WTC11 (cell line): ENCODE measurements at regions not wholly inside any gene's neighbourhood (a gene's known extent, or its start where the extent isn't known, plus 50 kb on each side); places are given as distances from the start of the nearest gene placed in this dataset.

Experiments used
- ATAC-seq: fragments of 200-7000 bp; cut with Tn5 transposase; 2 replicates; pipeline ENCODE4 v1.10.0; 2021; ENCODE audit warnings: mild to moderate bottlenecking, moderate library complexity
- CTCF ChIA-PET: fragments of 300-600 bp; sonication (Branson Sonifier 250); formaldehyde crosslinking; loops from one replicate; lab custom pipeline; 2021; ENCODE audit warnings: antibody characterized with exemption; lab: Charles Lee
- POLR2A ChIA-PET: fragments of 350-600 bp; sonication (Branson Sonifier 250); formaldehyde crosslinking; loops from one replicate; lab custom pipeline; 2021; ENCODE audit warnings: antibody characterized with exemption; lab: Charles Lee
- DNase-seq: peaks from one replicate; pipeline ENCODE4 v3.0.0; 2021; ENCODE audit warnings: low spot score
- H3K27ac Mint-ChIP-seq: 2 replicates; pipeline ENCODE4 v1.8.0; 2021; ENCODE audit warnings: mixed read lengths
- H3K27me3 Mint-ChIP-seq: 2 replicates; pipeline ENCODE4 v1.8.0; 2021; ENCODE audit warnings: low read depth, mild to moderate bottlenecking, moderate library complexity, mixed read lengths
- H3K36me3 Mint-ChIP-seq: 2 replicates; pipeline ENCODE4 v1.8.0; 2021; ENCODE audit warnings: mixed read lengths
- H3K4me1 Mint-ChIP-seq: 2 replicates; pipeline ENCODE4 v1.8.0; 2022; ENCODE audit warnings: mixed read lengths
- H3K4me3 Mint-ChIP-seq: 2 replicates; pipeline ENCODE4 v1.8.0; 2021; ENCODE audit warnings: mild to moderate bottlenecking, moderate library complexity, mixed read lengths
- H3K9me3 Mint-ChIP-seq: 2 replicates; pipeline ENCODE4 v1.8.0; 2021; ENCODE audit warnings: mixed read lengths
- ARID4B ChIP-seq: sonication (generic); formaldehyde crosslinking; IDR thresholded peaks from 2 replicates; pipeline ENCODE4 v1.8.0; 2023; ENCODE audit warnings: missing genetic modification reagents, mild to moderate bottlenecking, borderline replicate concordance
- ATF2 ChIP-seq: sonication (generic); formaldehyde crosslinking; IDR thresholded peaks from 2 replicates; pipeline ENCODE4 v1.8.1; 2022; ENCODE audit warnings: low read depth, missing genetic modification reagents, borderline replicate concordance
- ATF6 ChIP-seq: sonication (generic); formaldehyde crosslinking; IDR thresholded peaks from 2 replicates; pipeline ENCODE4 v1.8.1; 2023; ENCODE audit warnings: mild to moderate bottlenecking, missing genetic modification reagents
- CDX4 ChIP-seq: fragments of 250-450 bp; sonication (Bioruptor Pico); IDR thresholded peaks from 2 replicates; pipeline ENCODE4 v1.9.0; 2021; ENCODE audit warnings: moderate library complexity, mild to moderate bottlenecking, inconsistent platforms, borderline replicate concordance
- E2F5 ChIP-seq: sonication (generic); formaldehyde crosslinking; IDR thresholded peaks from 2 replicates; pipeline ENCODE4 v1.8.1; 2022; ENCODE audit warnings: mild to moderate bottlenecking, moderate library complexity, missing genetic modification reagents
- ERG ChIP-seq: fragments of 250-450 bp; sonication (Bioruptor Pico); IDR thresholded peaks from 2 replicates; pipeline ENCODE4 v1.8.0; 2021; ENCODE audit warnings: mild to moderate bottlenecking
- GTF2I ChIP-seq: fragments of 250-450 bp; sonication (Bioruptor Pico); conservative IDR thresholded peaks from 2 replicates; pipeline ENCODE4 v1.4.0; 2021; ENCODE audit warnings: mild to moderate bottlenecking
- HMGA2 ChIP-seq: fragments of 250-450 bp; sonication (Bioruptor Pico); IDR thresholded peaks from 2 replicates; pipeline ENCODE4 v1.4.0; 2021; ENCODE audit warnings: mild to moderate bottlenecking, moderate library complexity
- IRF2 ChIP-seq: sonication (generic); formaldehyde crosslinking; IDR thresholded peaks from 2 replicates; pipeline ENCODE4 v1.8.0; 2022; ENCODE audit warnings: low read depth, missing genetic modification reagents, borderline replicate concordance
- JAZF1 ChIP-seq: fragments of 250-450 bp; sonication (Bioruptor Pico); IDR thresholded peaks from 2 replicates; pipeline ENCODE4 v1.9.0; 2021; ENCODE audit warnings: moderate library complexity, mild to moderate bottlenecking, inconsistent platforms
- NFATC4 ChIP-seq: fragments of 250-450 bp; sonication (Bioruptor Pico); IDR thresholded peaks from 2 replicates; pipeline ENCODE4 v1.9.0; 2021; ENCODE audit warnings: mild to moderate bottlenecking
- NR2C2 ChIP-seq: sonication (generic); formaldehyde crosslinking; IDR thresholded peaks from 2 replicates; pipeline ENCODE4 v1.8.0; 2022; ENCODE audit warnings: mild to moderate bottlenecking, missing genetic modification reagents
- RELA ChIP-seq: sonication (generic); formaldehyde crosslinking; IDR thresholded peaks from 2 replicates; pipeline ENCODE4 v1.8.1; 2022; ENCODE audit warnings: missing genetic modification reagents, mild to moderate bottlenecking, borderline replicate concordance
- TEAD1 ChIP-seq: sonication (generic); formaldehyde crosslinking; IDR thresholded peaks from 2 replicates; pipeline ENCODE4 v1.8.0; 2022; ENCODE audit warnings: mild to moderate bottlenecking, missing genetic modification reagents
- USF1 ChIP-seq: sonication (generic); formaldehyde crosslinking; IDR thresholded peaks from 2 replicates; pipeline ENCODE4 v1.8.0; 2022; ENCODE audit warnings: mild to moderate bottlenecking, missing genetic modification reagents
- ZMAT4 ChIP-seq: fragments of 250-450 bp; sonication (Bioruptor Pico); IDR thresholded peaks from 2 replicates; pipeline ENCODE4 v1.9.0; 2021; ENCODE audit warnings: mild to moderate bottlenecking
- ZNF121 ChIP-seq: sonication (generic); formaldehyde crosslinking; IDR thresholded peaks from 2 replicates; pipeline ENCODE4 v1.8.0; 2023; ENCODE audit warnings: missing genetic modification reagents
- ZNF138 ChIP-seq: sonication (generic); formaldehyde crosslinking; conservative IDR thresholded peaks from 2 replicates; pipeline ENCODE4 v1.8.1; 2022; ENCODE audit warnings: mild to moderate bottlenecking, moderate library complexity, missing genetic modification reagents
- ZNF396 ChIP-seq: fragments of 250-450 bp; sonication (Bioruptor Pico); IDR thresholded peaks from 2 replicates; pipeline ENCODE4 v1.8.0; 2021; ENCODE audit warnings: mild to moderate bottlenecking, moderate library complexity, borderline replicate concordance
- ZNF416 ChIP-seq: fragments of 250-450 bp; sonication (Bioruptor Pico); IDR thresholded peaks from 2 replicates; pipeline ENCODE4 v1.9.0; 2021; ENCODE audit warnings: mild to moderate bottlenecking, inconsistent platforms
- ZNF423 ChIP-seq: fragments of 250-450 bp; sonication (Bioruptor Pico); IDR thresholded peaks from 2 replicates; pipeline ENCODE4 v2.1.2; 2022; ENCODE audit warnings: mild to moderate bottlenecking, moderate library complexity
- ZNF512 ChIP-seq: sonication (generic); formaldehyde crosslinking; IDR thresholded peaks from 2 replicates; pipeline ENCODE4 v1.8.1; 2022; ENCODE audit warnings: missing genetic modification reagents, borderline replicate concordance
- ZNF671 ChIP-seq: fragments of 250-450 bp; sonication (Bioruptor Pico); IDR thresholded peaks from 2 replicates; pipeline ENCODE4 v1.8.0; 2021; ENCODE audit warnings: mild to moderate bottlenecking

GRCh38 chr3:31193429-31193828, 299.0 kb upstream of the GADL1 start (continued):
- TF ChIP-seq RELA (no peak), NFATC4 (CRISPR knock-in tag) (no peak), ZNF423 (no peak)

- no peak overlapping the region for H3K4me3 Mint-ChIP-seq
- CTCF ChIA-PET, result no interaction called here
- no peaks in the 10 kb centered on the region; the same call in 1 of the 2 replicates for H3K27me3 Mint-ChIP-seq
- POLR2A ChIA-PET, result no interaction called here
- DNase-seq (no peak), ATAC-seq (no peak)
- peaks cover 3% of the 10 kb centered on the region; the same call in 1 of the 2 replicates for H3K4me1 Mint-ChIP-seq
- H3K9me3 Mint-ChIP-seq, result peaks cover 11% of the 10 kb centered on the region
- no peaks in the 10 kb centered on the region for H3K36me3 Mint-ChIP-seq
- H3K27ac Mint-ChIP-seq, result no peak overlapping the region
- no peak for TF ChIP-seq ZNF512 (CRISPR knock-in tag)
- no peak for TF ChIP-seq ERG (CRISPR knock-in tag)
- TF ChIP-seq ZNF138 (CRISPR knock-in tag), result no peak
- TF ChIP-seq ZMAT4, result no peak
- TF ChIP-seq NR2C2, result no peak
- no peak for TF ChIP-seq ZNF416 (CRISPR knock-in tag)
- TF ChIP-seq ARID4B (CRISPR knock-in tag), result no peak
- TF ChIP-seq IRF2, result no peak
- TF ChIP-seq TEAD1 (CRISPR knock-in tag), result no peak
- no peak for TF ChIP-seq USF1 (CRISPR knock-in tag)
- TF ChIP-seq JAZF1 (CRISPR knock-in tag), result no peak
- no peak for TF ChIP-seq HMGA2 (CRISPR knock-in tag)
- no peak for TF ChIP-seq ZNF396 (CRISPR knock-in tag)
- no peak for TF ChIP-seq ATF2 (CRISPR knock-in tag)
- no peak for TF ChIP-seq ATF6 (CRISPR knock-in tag)
- TF ChIP-seq GTF2I (CRISPR knock-in tag), result no peak
- no peak for TF ChIP-seq CDX4 (CRISPR knock-in tag)
- TF ChIP-seq ZNF671, result no peak
- TF ChIP-seq ZNF121 (CRISPR knock-in tag), result no peak
- no peak for TF ChIP-seq E2F5 (CRISPR knock-in tag)
These were observed 299.4 kb upstream of the GADL1 start for GRCh38 chr3:31193871-31194270.
